GM23338 (cell line): ENCODE measurements at regions not wholly inside any gene's neighbourhood (a gene's known extent, or its start where the extent isn't known, plus 50 kb on each side); places are given as distances from the start of the nearest gene placed in this dataset.

Experiments
- ATAC-seq: fragments of 200-7000 bp; cut with Tn5 transposase; 3 replicates; pipeline ENCODE4 v1.9.1; 2020
- DNase-seq: peaks from one replicate; pipeline ENCODE4 v3.0.0-alpha.2; 2015; ENCODE audit warnings: low spot score
- H2AFZ ChIP-seq: fragments of 200-600 bp; sonication (generic); 2 replicates; pipeline ENCODE4 v1.8.0; 2016; ENCODE audit warnings: antibody characterized with exemption, mild to moderate bottlenecking, moderate library complexity
- H3F3A ChIP-seq: fragments of 200-600 bp; sonication (generic); replicated peaks from 2 replicates; pipeline ENCODE4 v1.8.0; 2017; ENCODE audit warnings: antibody characterized with exemption, mixed run types, low read depth
- H3K27ac ChIP-seq: fragments of 200-600 bp; sonication (generic); 2 replicates; pipeline ENCODE4 v1.6.1; 2016; ENCODE audit warnings: low read depth
- H3K27me3 ChIP-seq: fragments of 200-600 bp; sonication (generic); 2 replicates; pipeline ENCODE4 v1.8.0; 2016; ENCODE audit warnings: mild to moderate bottlenecking, mixed run types, moderate library complexity; ENCODE audit not compliant: insufficient read depth
- H3K36me3 ChIP-seq: fragments of 200-600 bp; sonication (generic); 2 replicates; pipeline ENCODE4 v1.8.0; 2016; ENCODE audit warnings: mild to moderate bottlenecking; ENCODE audit not compliant: insufficient read depth
- H3K4me1 ChIP-seq: fragments of 200-600 bp; sonication (generic); 2 replicates; pipeline ENCODE4 v1.8.0; 2016; ENCODE audit warnings: mild to moderate bottlenecking, moderate library complexity; ENCODE audit not compliant: insufficient read depth
- H3K4me2 ChIP-seq: fragments of 200-600 bp; sonication (generic); 2 replicates; pipeline ENCODE4 v1.7.1; 2017; ENCODE audit warnings: mixed run types
- H3K4me3 ChIP-seq: fragments of 200-600 bp; sonication (generic); 2 replicates; pipeline ENCODE4 v1.6.1; 2016; ENCODE audit warnings: mixed run types
- H3K79me2 ChIP-seq: fragments of 200-600 bp; sonication (generic); replicated peaks from 2 replicates; pipeline ENCODE4 v1.8.0; 2017; ENCODE audit warnings: mild to moderate bottlenecking; ENCODE audit not compliant: insufficient read depth
- H3K9me2 ChIP-seq: fragments of 200-600 bp; sonication (generic); 2 replicates; pipeline ENCODE4 v1.8.0; 2017; ENCODE audit not compliant: insufficient read depth
- H4K20me1 ChIP-seq: fragments of 200-600 bp; sonication (generic); replicated peaks from 2 replicates; pipeline ENCODE4 v1.8.0; 2017; ENCODE audit warnings: mild to moderate bottlenecking; ENCODE audit not compliant: insufficient read depth
- H3K27ac Mint-ChIP-seq: 2 replicates; pipeline ENCODE4 v1.8.0; 2020; ENCODE audit warnings: inconsistent platforms, mild to moderate bottlenecking, moderate library complexity, mixed read lengths
- H3K27me3 Mint-ChIP-seq: 3 replicates; pipeline ENCODE4 v1.8.0; 2022; ENCODE audit warnings: low read depth, mild to moderate bottlenecking, moderate library complexity, mixed read lengths, inconsistent platforms; ENCODE audit not compliant: insufficient read depth, poor library complexity
- H3K36me3 Mint-ChIP-seq: 3 replicates; pipeline ENCODE4 v1.8.0; 2021; ENCODE audit warnings: low read depth, mild to moderate bottlenecking, inconsistent platforms, moderate library complexity, mixed read lengths
- H3K4me1 Mint-ChIP-seq: 3 replicates; pipeline ENCODE4 v1.8.0; 2020; ENCODE audit warnings: mild to moderate bottlenecking, inconsistent platforms, mixed read lengths
- H3K4me3 Mint-ChIP-seq: 3 replicates; pipeline ENCODE4 v1.8.0; 2021; ENCODE audit warnings: moderate library complexity, mild to moderate bottlenecking, inconsistent platforms, mixed read lengths
- H3K9me3 Mint-ChIP-seq: 3 replicates; pipeline ENCODE4 v1.8.0; 2020; ENCODE audit warnings: moderate library complexity, mild to moderate bottlenecking, inconsistent platforms, mixed read lengths
- CREB1 ChIP-seq: fragments of 250-450 bp; sonication (Bioruptor Pico); IDR thresholded peaks from 2 replicates; pipeline ENCODE4 v1.5.0; 2020; ENCODE audit warnings: low read depth, mild to moderate bottlenecking, moderate library complexity
- ETS1 ChIP-seq: IDR thresholded peaks from 2 replicates; pipeline ENCODE4 v1.6.1; 2016; ENCODE audit warnings: antibody characterized with exemption
- EZH2 ChIP-seq: fragments of 200-600 bp; sonication (generic); IDR thresholded peaks from one replicate; pipeline ENCODE4 v1.8.0; 2017; ENCODE audit warnings: antibody characterized with exemption, mild to moderate bottlenecking, low read depth; ENCODE audit not compliant: unreplicated experiment
- EZH2phosphoT487 ChIP-seq: fragments of 200-600 bp; sonication (generic); IDR thresholded peaks from one replicate; pipeline ENCODE4 v1.8.1; 2018; ENCODE audit warnings: antibody characterized with exemption; ENCODE audit not compliant: unreplicated experiment
- JUNB ChIP-seq: IDR thresholded peaks from one replicate; pipeline ENCODE4 v1.6.1; 2016; ENCODE audit warnings: antibody characterized with exemption; ENCODE audit not compliant: unreplicated experiment
- NANOG ChIP-seq: IDR thresholded peaks from 2 replicates; pipeline ENCODE4 v1.6.1; 2016; ENCODE audit warnings: antibody characterized with exemption, borderline replicate concordance
- POLR2AphosphoS5 ChIP-seq: IDR thresholded peaks from 2 replicates; pipeline ENCODE4 v1.6.1; 2016; ENCODE audit warnings: antibody characterized with exemption, low read depth
- REST ChIP-seq: IDR thresholded peaks from one replicate; pipeline ENCODE4 v1.6.1; 2018; ENCODE audit warnings: antibody characterized with exemption; ENCODE audit not compliant: unreplicated experiment
- STAT1 ChIP-seq: IDR thresholded peaks from one replicate; pipeline ENCODE4 v1.6.1; 2016; ENCODE audit warnings: antibody characterized with exemption; ENCODE audit not compliant: unreplicated experiment
- ZNF114 ChIP-seq: fragments of 250-450 bp; sonication (Bioruptor Pico); IDR thresholded peaks from 2 replicates; pipeline ENCODE4 v1.5.0; 2020; ENCODE audit warnings: mild to moderate bottlenecking, moderate library complexity
- ZNF331 ChIP-seq: fragments of 250-450 bp; sonication (Bioruptor Pico); IDR thresholded peaks from 2 replicates; pipeline ENCODE4 v1.5.0; 2020; ENCODE audit warnings: low read depth, mild to moderate bottlenecking, moderate library complexity
- TF ChIP-seq, protein P1 (sequence below), 2 experiments: fragments of 200-600 bp in 1 of 2; sonication (generic) in 1 of 2; conservative IDR thresholded peaks; 2 replicates each; pipeline versions ENCODE4 v1.5.1 to v1.6.1; 2016 to 2017; ENCODE audit warnings: antibody characterized with exemption in 2 of 2, low read depth in 2 of 2, mild to moderate bottlenecking in 2 of 2, moderate library complexity in 1 of 2
- TF ChIP-seq, protein P2 (sequence below): fragments of 250-450 bp; sonication (Bioruptor Pico); IDR thresholded peaks from 2 replicates; pipeline ENCODE4 v1.5.0; 2020; ENCODE audit warnings: mild to moderate bottlenecking, moderate library complexity

DNA sequence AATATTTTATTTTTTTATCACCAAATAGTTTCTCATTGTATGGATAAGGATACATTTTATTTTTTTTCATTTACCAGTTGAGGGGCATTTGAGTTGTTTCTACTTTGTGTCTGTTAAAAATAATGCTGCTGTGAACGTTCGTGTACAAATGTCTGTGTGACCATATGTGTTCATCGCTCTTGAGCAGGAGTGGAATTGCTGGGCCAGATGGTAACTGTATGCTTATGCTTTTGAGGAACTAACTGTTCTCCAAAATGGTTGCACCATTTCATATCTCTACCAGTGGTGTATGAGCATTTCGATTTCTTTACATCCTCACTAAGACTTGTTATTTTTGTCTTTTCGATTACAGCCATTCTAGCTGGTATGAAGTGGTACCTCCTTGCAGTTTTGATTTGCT is 212.5 kb upstream of the N4BP1 start:
- no peak overlapping the region for H3K27ac ChIP-seq
- TF ChIP-seq ETS1 (no peak), CREB1 (no peak), ZNF331 (CRISPR knock-in tag) (no peak), STAT1 (no peak), EZH2 (no peak), NANOG (no peak), REST (no peak), EZH2phosphoT487 (no peak), JUNB (no peak), POLR2AphosphoS5 (no peak), ZNF114 (CRISPR knock-in tag) (no peak)
- TF ChIP-seq, protein P1, sequence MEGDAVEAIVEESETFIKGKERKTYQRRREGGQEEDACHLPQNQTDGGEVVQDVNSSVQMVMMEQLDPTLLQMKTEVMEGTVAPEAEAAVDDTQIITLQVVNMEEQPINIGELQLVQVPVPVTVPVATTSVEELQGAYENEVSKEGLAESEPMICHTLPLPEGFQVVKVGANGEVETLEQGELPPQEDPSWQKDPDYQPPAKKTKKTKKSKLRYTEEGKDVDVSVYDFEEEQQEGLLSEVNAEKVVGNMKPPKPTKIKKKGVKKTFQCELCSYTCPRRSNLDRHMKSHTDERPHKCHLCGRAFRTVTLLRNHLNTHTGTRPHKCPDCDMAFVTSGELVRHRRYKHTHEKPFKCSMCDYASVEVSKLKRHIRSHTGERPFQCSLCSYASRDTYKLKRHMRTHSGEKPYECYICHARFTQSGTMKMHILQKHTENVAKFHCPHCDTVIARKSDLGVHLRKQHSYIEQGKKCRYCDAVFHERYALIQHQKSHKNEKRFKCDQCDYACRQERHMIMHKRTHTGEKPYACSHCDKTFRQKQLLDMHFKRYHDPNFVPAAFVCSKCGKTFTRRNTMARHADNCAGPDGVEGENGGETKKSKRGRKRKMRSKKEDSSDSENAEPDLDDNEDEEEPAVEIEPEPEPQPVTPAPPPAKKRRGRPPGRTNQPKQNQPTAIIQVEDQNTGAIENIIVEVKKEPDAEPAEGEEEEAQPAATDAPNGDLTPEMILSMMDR (conservative IDR thresholded peaks at IDR 0.05; ENCODE audit: low read depth in 2 of 2) = no peak
- TF ChIP-seq, protein P2, sequence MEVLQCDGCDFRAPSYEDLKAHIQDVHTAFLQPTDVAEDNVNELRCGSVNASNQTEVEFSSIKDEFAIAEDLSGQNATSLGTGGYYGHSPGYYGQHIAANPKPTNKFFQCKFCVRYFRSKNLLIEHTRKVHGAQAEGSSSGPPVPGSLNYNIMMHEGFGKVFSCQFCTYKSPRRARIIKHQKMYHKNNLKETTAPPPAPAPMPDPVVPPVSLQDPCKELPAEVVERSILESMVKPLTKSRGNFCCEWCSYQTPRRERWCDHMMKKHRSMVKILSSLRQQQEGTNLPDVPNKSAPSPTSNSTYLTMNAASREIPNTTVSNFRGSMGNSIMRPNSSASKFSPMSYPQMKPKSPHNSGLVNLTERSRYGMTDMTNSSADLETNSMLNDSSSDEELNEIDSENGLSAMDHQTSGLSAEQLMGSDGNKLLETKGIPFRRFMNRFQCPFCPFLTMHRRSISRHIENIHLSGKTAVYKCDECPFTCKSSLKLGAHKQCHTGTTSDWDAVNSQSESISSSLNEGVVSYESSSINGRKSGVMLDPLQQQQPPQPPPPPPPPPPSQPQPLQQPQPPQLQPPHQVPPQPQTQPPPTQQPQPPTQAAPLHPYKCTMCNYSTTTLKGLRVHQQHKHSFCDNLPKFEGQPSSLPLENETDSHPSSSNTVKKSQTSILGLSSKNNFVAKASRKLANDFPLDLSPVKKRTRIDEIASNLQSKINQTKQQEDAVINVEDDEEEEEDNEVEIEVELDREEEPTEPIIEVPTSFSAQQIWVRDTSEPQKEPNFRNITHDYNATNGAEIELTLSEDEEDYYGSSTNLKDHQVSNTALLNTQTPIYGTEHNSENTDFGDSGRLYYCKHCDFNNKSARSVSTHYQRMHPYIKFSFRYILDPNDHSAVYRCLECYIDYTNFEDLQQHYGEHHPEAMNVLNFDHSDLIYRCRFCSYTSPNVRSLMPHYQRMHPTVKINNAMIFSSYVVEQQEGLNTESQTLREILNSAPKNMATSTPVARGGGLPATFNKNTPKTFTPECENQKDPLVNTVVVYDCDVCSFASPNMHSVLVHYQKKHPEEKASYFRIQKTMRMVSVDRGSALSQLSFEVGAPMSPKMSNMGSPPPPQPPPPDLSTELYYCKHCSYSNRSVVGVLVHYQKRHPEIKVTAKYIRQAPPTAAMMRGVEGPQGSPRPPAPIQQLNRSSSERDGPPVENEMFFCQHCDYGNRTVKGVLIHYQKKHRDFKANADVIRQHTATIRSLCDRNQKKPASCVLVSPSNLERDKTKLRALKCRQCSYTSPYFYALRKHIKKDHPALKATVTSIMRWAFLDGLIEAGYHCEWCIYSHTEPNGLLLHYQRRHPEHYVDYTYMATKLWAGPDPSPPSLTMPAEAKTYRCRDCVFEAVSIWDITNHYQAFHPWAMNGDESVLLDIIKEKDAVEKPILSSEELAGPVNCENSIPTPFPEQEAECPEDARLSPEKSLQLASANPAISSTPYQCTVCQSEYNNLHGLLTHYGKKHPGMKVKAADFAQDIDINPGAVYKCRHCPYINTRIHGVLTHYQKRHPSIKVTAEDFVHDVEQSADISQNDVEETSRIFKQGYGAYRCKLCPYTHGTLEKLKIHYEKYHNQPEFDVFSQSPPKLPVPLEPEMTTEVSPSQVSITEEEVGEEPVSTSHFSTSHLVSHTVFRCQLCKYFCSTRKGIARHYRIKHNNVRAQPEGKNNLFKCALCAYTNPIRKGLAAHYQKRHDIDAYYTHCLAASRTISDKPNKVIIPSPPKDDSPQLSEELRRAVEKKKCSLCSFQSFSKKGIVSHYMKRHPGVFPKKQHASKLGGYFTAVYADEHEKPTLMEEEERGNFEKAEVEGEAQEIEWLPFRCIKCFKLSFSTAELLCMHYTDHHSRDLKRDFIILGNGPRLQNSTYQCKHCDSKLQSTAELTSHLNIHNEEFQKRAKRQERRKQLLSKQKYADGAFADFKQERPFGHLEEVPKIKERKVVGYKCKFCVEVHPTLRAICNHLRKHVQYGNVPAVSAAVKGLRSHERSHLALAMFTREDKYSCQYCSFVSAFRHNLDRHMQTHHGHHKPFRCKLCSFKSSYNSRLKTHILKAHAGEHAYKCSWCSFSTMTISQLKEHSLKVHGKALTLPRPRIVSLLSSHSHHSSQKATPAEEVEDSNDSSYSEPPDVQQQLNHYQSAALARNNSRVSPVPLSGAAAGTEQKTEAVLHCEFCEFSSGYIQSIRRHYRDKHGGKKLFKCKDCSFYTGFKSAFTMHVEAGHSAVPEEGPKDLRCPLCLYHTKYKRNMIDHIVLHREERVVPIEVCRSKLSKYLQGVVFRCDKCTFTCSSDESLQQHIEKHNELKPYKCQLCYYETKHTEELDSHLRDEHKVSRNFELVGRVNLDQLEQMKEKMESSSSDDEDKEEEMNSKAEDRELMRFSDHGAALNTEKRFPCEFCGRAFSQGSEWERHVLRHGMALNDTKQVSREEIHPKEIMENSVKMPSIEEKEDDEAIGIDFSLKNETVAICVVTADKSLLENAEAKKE (CRISPR knock-in tag) = no peak
- Mint-ChIP-seq H3K27me3 (no peaks in the 10 kb centered on the region), H3K9me3 (no peaks in the 10 kb centered on the region), H3K4me1 (no peaks in the 10 kb centered on the region), H3K36me3 (no peaks in the 10 kb centered on the region), H3K4me3 (no peak overlapping the region), H3K27ac (no peak overlapping the region)
- ATAC-seq (no peak), DNase-seq (no peak)
- no peaks in the 10 kb centered on the region for H3K79me2 ChIP-seq
- H3K27me3 ChIP-seq = no peaks in the 10 kb centered on the region
- H2AFZ ChIP-seq = no peak overlapping the region
- no peaks in the 10 kb centered on the region for H3F3A ChIP-seq
- H3K4me1 ChIP-seq = no peaks in the 10 kb centered on the region
- H4K20me1 ChIP-seq = no peaks in the 10 kb centered on the region
- no peak overlapping the region for H3K4me2 ChIP-seq
- H3K9me2 ChIP-seq = 0 out of 2 replicates have a peak, but pooled peaks cover 12% of the 10 kb centered on the region
- H3K36me3 ChIP-seq = no peaks in the 10 kb centered on the region
- H3K4me3 ChIP-seq = no peak overlapping the region
